ENCODE measurements at regions not wholly inside any gene's neighbourhood (a gene's known extent, or its start where the extent isn't known, plus 50 kb on each side); places are given as distances from the start of the nearest gene placed in this dataset.

DNA sequence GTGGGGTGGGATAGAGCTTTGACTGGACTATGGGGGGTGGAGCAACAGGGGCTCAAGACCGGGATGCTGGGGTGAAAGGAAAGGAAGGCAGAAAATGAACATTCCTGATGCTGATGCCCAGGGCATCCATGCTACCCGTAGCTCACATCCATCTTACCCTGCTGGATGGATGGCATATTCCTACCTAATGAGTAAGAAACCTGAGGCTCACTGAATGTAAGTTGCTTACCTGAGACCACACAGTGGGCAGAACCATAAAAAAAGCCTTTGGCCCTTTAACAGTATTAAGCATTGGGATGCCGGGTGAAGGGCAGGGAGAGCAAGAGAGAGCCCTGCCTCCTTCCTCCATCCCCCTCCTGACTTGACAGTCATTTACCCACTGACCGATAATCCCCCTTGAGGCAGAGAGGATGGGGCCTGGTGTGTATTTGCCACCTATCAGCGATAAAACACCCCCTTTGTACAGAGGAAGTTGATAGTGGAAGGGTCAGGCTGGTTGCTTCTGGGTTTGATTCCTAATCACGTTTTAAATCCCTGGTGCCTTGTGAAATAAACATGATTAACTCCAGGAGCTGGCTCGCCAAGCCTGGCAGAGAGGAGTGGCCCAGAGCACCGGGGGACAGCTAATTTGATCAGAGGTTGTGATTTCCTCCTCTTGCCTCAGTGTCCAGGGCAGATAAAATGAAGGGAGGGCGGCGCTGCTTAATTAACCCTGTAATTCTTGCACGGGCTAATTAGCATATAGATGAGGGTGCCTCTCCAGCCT, 105.9 kb upstream of the HS6ST1 start:
- Histone ChIP-seq H3K36me3 (ENCODE audit: control insufficient read depth in 4 of 4, insufficient read depth in 3 of 4, low read depth in 1 of 4, low read length in 3 of 4) (no peaks in the 10 kb centered on the region), H3K27ac (ENCODE audit: low read depth in 1 of 2, low read length in 2 of 2) (no peak overlapping the region), H3K4me3 (ENCODE audit: low read depth in 1 of 3, low read length in 3 of 3) (no peak overlapping the region), H3K4me1 (ENCODE audit: control insufficient read depth in 4 of 4, insufficient read depth in 4 of 4, low read length in 3 of 4) (no peaks in the 10 kb centered on the region), H3K9ac (ENCODE audit: low read depth in 1 of 2, low read length in 2 of 2) (no peak overlapping the region), H3K9me3 (ENCODE audit: control insufficient read depth in 4 of 4, low read length in 3 of 4) (peaks cover 0 to 7% (median 4%) of the 10 kb centered on the region in 4 donors), H3K27me3 (ENCODE audit: control insufficient read depth in 4 of 4, insufficient read depth in 4 of 4, low read length in 3 of 4) (no peaks in the 10 kb centered on the region)
- DNase-seq (ENCODE audit: low spot score), result no peak
- no peak for TF ChIP-seq YY1 (IDR thresholded peaks at IDR 0.05)
- no peak for TF ChIP-seq FOXA1 (IDR thresholded peaks at IDR 0.05)
- TF ChIP-seq CTCF (IDR thresholded peaks at IDR 0.05; ENCODE audit: low read depth, low read length, missing input control), result no peak
- TF ChIP-seq FOXA2 (IDR thresholded peaks at IDR 0.05), result no peak
- no peak for TF ChIP-seq REST (IDR thresholded peaks at IDR 0.05)
- TF ChIP-seq NR2F2 (IDR thresholded peaks at IDR 0.05), result no peak
- TF ChIP-seq GABPA (IDR thresholded peaks at IDR 0.05 in 1 of 2, conservative IDR thresholded peaks at IDR 0.05 in 1 of 2), result no peak
- TF ChIP-seq SP1 (IDR thresholded peaks at IDR 0.05), result no peak
- TF ChIP-seq MAX (IDR thresholded peaks at IDR 0.05), result no peak
- no peak for TF ChIP-seq JUND (IDR thresholded peaks at IDR 0.05)
- TF ChIP-seq, protein P1, sequence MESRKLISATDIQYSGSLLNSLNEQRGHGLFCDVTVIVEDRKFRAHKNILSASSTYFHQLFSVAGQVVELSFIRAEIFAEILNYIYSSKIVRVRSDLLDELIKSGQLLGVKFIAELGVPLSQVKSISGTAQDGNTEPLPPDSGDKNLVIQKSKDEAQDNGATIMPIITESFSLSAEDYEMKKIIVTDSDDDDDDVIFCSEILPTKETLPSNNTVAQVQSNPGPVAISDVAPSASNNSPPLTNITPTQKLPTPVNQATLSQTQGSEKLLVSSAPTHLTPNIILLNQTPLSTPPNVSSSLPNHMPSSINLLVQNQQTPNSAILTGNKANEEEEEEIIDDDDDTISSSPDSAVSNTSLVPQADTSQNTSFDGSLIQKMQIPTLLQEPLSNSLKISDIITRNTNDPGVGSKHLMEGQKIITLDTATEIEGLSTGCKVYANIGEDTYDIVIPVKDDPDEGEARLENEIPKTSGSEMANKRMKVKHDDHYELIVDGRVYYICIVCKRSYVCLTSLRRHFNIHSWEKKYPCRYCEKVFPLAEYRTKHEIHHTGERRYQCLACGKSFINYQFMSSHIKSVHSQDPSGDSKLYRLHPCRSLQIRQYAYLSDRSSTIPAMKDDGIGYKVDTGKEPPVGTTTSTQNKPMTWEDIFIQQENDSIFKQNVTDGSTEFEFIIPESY (IDR thresholded peaks at IDR 0.05), result no peak
- TF ChIP-seq, protein P2, sequence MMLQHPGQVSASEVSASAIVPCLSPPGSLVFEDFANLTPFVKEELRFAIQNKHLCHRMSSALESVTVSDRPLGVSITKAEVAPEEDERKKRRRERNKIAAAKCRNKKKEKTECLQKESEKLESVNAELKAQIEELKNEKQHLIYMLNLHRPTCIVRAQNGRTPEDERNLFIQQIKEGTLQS (IDR thresholded peaks at IDR 0.05), result no peak
- TF ChIP-seq RAD21 (IDR thresholded peaks at IDR 0.05), result no peak
- no peak for TF ChIP-seq TAF1 (conservative IDR thresholded peaks at IDR 0.05)
- WGBS, result 75% methylated on average over 11 of the region's 11 CpGs

DNA sequence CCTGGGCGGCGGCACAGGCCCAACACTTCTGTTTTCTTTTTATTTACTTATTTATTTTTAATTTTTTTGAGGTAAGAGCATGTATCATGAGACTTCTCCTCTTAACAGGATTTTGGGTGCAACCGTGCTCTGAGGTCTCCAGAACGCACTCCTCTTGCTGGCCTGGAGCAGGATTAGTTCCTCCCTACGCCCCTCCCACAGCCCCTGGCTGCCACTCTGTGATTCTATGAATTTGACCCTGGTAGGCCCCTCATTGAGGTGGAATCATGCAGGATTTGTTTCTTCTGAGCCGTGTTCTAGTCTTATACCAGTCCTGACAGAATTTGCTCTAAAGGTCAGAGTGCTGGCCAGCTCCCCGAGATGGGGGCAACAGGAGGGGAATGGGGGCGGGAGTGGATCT, 106.5 kb upstream of the HS6ST1 start:
- Histone ChIP-seq H3K27ac (ENCODE audit: low read depth in 1 of 2, low read length in 2 of 2) (no peak overlapping the region), H3K4me1 (ENCODE audit: control insufficient read depth in 4 of 4, insufficient read depth in 4 of 4, low read length in 3 of 4) (no peaks in the 10 kb centered on the region), H3K9ac (ENCODE audit: low read depth in 1 of 2, low read length in 2 of 2) (no peak overlapping the region), H3K9me3 (ENCODE audit: control insufficient read depth in 4 of 4, low read length in 3 of 4) (peaks cover 0 to 7% (median 4%) of the 10 kb centered on the region in 4 donors), H3K36me3 (ENCODE audit: control insufficient read depth in 4 of 4, insufficient read depth in 3 of 4, low read depth in 1 of 4, low read length in 3 of 4) (no peaks in the 10 kb centered on the region), H3K27me3 (ENCODE audit: control insufficient read depth in 4 of 4, insufficient read depth in 4 of 4, low read length in 3 of 4) (no peaks in the 10 kb centered on the region), H3K4me3 (ENCODE audit: low read depth in 1 of 3, low read length in 3 of 3) (no peak overlapping the region)
- WGBS, result 88% methylated on average over 8 of the region's 8 CpGs
- no peak for DNase-seq (ENCODE audit: low spot score)
- TF ChIP-seq JUND (IDR thresholded peaks at IDR 0.05) (no peak), FOXA2 (IDR thresholded peaks at IDR 0.05) (no peak), NR2F2 (IDR thresholded peaks at IDR 0.05) (no peak), RAD21 (IDR thresholded peaks at IDR 0.05) (no peak), CTCF (IDR thresholded peaks at IDR 0.05; ENCODE audit: low read depth, low read length, missing input control) (no peak), TAF1 (conservative IDR thresholded peaks at IDR 0.05) (no peak), YY1 (IDR thresholded peaks at IDR 0.05) (no peak), SP1 (IDR thresholded peaks at IDR 0.05) (no peak), HNF4A (conservative IDR thresholded peaks at IDR 0.05) (no peak), FOXA1 (IDR thresholded peaks at IDR 0.05) (no peak)
- TF ChIP-seq, protein P1 (IDR thresholded peaks at IDR 0.05), result no peak
- TF ChIP-seq, protein P2 (IDR thresholded peaks at IDR 0.05), result no peak

Data from liver (tissue), 8 donors.